ENCODE measurements at regions not wholly inside any gene's neighbourhood (a gene's known extent, or its start where the extent isn't known, plus 50 kb on each side); places are given as distances from the start of the nearest gene placed in this dataset.
"Not testable (repeated sequence)": the region's sequence is repeated elsewhere in the genome, so short reads cannot be mapped to it uniquely, and the experiment has no call there.

DNA sequence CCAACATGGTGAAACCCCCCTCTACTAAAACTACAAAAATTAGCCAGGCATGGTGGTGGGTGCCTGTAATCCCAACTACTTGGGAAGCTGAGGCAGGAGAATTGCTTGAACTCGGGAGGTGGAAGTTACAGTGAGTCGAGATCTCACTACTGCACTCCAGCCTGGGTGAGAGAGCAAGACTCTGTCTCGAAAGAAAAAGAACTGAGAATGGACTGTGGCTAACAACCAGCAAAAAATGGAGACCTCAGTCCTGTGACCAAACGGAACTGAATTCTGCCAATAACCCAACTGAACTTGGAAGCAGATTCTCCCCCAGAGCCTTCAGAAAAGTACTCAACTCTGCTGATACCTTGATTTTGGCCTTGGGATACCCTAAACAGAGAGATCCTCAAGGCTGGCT is 604.5 kb downstream of the DOK5 start:
- no peak overlapping the region for H3K4me2 ChIP-seq (ENCODE audit: insufficient read depth, insufficient read length, low read length)
- no peaks in the 10 kb centered on the region for H3K79me1 ChIP-seq (ENCODE audit: insufficient read depth, low read depth, low read length, poor library complexity, severe bottlenecking)
- no CpG with 5 or more reads among the region's 4 CpGs for WGBS (ENCODE audit: extremely low coverage, insufficient read length, low lambda C conversion rate)

GRCh38 chr20:55074266-55074840 is 599.0 kb downstream of the DOK5 start:
- H4K91ac ChIP-seq (ENCODE audit: insufficient read length, low read depth, low read length); H2AK5ac ChIP-seq (ENCODE audit: insufficient read length, low read length); H3K9me3 Mint-ChIP-seq; H3K4me1 Mint-ChIP-seq; H3K56ac ChIP-seq (ENCODE audit: insufficient read length, low read depth, low read length); H3K27me3 ChIP-seq (ENCODE audit: insufficient read depth, low read length); H4K20me1 ChIP-seq (ENCODE audit: control insufficient read depth, insufficient read depth, insufficient read length); H3K4me3 Mint-ChIP-seq; H3K23ac ChIP-seq (ENCODE audit: insufficient read length, low read depth, low read length); H4K8ac ChIP-seq (replicated peaks; ENCODE audit: insufficient read length, low read depth, low read length); H3K14ac ChIP-seq (ENCODE audit: insufficient read depth, low read length); H3K36me3 Mint-ChIP-seq (ENCODE audit: insufficient read depth in 1 of 3, low read depth in 3 of 3); H3K9me3 ChIP-seq (ENCODE audit: control insufficient read depth, low read depth, low read length); DNase-seq; H3K79me1 ChIP-seq (ENCODE audit: insufficient read depth, low read depth, low read length, poor library complexity, severe bottlenecking); H2AFZ ChIP-seq (ENCODE audit: low read length); H3K23me2 ChIP-seq (ENCODE audit: insufficient read length, low read depth, low read length, poor library complexity, severe bottlenecking); H3K27me3 Mint-ChIP-seq (ENCODE audit: low read depth); H3K4ac ChIP-seq (ENCODE audit: low read depth, low read length); H2BK120ac ChIP-seq (ENCODE audit: low read depth, low read length, poor library complexity, severe bottlenecking); H2BK15ac ChIP-seq (ENCODE audit: low read depth, low read length); H3T11ph ChIP-seq (ENCODE audit: low read length); H3K9ac ChIP-seq (ENCODE audit: extremely low read depth, insufficient read length, low read length); H2BK5ac ChIP-seq (ENCODE audit: insufficient read length, low read length); H2BK12ac ChIP-seq (ENCODE audit: insufficient read length, low read depth, low read length); H3K27ac Mint-ChIP-seq; H3K4me1 ChIP-seq (ENCODE audit: insufficient read depth, low read length); H3K27ac ChIP-seq (ENCODE audit: insufficient read length, low read depth, low read length); H3K79me2 ChIP-seq (ENCODE audit: insufficient read depth, low read length); H2BK20ac ChIP-seq (ENCODE audit: low read depth, low read length, poor library complexity, severe bottlenecking); H4K5ac ChIP-seq (ENCODE audit: insufficient read length, low read depth, low read length); H3K4me2 ChIP-seq (ENCODE audit: insufficient read depth, insufficient read length, low read length); H3K18ac ChIP-seq (ENCODE audit: insufficient read length, low read depth, low read length): not testable (repeated sequence)
- WGBS (ENCODE audit: extremely low coverage, insufficient read length, low lambda C conversion rate): no CpG with 5 or more reads among the region's 19 CpGs

More for the DNA sequence above, 604.5 kb downstream of the DOK5 start:
- H3K27ac Mint-ChIP-seq: no peak overlapping the region
- TF ChIP-seq, protein P1, sequence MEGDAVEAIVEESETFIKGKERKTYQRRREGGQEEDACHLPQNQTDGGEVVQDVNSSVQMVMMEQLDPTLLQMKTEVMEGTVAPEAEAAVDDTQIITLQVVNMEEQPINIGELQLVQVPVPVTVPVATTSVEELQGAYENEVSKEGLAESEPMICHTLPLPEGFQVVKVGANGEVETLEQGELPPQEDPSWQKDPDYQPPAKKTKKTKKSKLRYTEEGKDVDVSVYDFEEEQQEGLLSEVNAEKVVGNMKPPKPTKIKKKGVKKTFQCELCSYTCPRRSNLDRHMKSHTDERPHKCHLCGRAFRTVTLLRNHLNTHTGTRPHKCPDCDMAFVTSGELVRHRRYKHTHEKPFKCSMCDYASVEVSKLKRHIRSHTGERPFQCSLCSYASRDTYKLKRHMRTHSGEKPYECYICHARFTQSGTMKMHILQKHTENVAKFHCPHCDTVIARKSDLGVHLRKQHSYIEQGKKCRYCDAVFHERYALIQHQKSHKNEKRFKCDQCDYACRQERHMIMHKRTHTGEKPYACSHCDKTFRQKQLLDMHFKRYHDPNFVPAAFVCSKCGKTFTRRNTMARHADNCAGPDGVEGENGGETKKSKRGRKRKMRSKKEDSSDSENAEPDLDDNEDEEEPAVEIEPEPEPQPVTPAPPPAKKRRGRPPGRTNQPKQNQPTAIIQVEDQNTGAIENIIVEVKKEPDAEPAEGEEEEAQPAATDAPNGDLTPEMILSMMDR (conservative IDR thresholded peaks at IDR 0.05): no peak
- no peaks in the 10 kb centered on the region for H3K4me1 ChIP-seq (ENCODE audit: insufficient read depth, low read length)
- H3K56ac ChIP-seq (ENCODE audit: insufficient read length, low read depth, low read length): no peak overlapping the region
- no peaks in the 10 kb centered on the region for H3K9me3 ChIP-seq (ENCODE audit: control insufficient read depth, low read depth, low read length)
- no peaks in the 10 kb centered on the region for H3K23me2 ChIP-seq (ENCODE audit: insufficient read length, low read depth, low read length, poor library complexity, severe bottlenecking)
- H2BK5ac ChIP-seq (ENCODE audit: insufficient read length, low read length): no peak overlapping the region
- no peak overlapping the region for H3K9ac ChIP-seq (ENCODE audit: extremely low read depth, insufficient read length, low read length)
- H3K18ac ChIP-seq (ENCODE audit: insufficient read length, low read depth, low read length): no peak overlapping the region
- no peaks in the 10 kb centered on the region for H3K27me3 Mint-ChIP-seq (ENCODE audit: low read depth)
- H4K91ac ChIP-seq (ENCODE audit: insufficient read length, low read depth, low read length): no peak overlapping the region
- no peaks in the 10 kb centered on the region for H3K4me1 Mint-ChIP-seq
- H2BK15ac ChIP-seq (ENCODE audit: low read depth, low read length): no peak overlapping the region
- H4K8ac ChIP-seq (replicated peaks; ENCODE audit: insufficient read length, low read depth, low read length): no peak overlapping the region
- no peaks in the 10 kb centered on the region; a peak in 1 of 7 replicates for H3K36me3 Mint-ChIP-seq (ENCODE audit: insufficient read depth in 1 of 3, low read depth in 3 of 3)
- no peaks in the 10 kb centered on the region for H4K20me1 ChIP-seq (ENCODE audit: control insufficient read depth, insufficient read depth, insufficient read length)
- no peak overlapping the region for H3K4me3 Mint-ChIP-seq
- H2BK12ac ChIP-seq (ENCODE audit: insufficient read length, low read depth, low read length): no peak overlapping the region
- no peak overlapping the region for H3K14ac ChIP-seq (ENCODE audit: insufficient read depth, low read length)
- H3K27ac ChIP-seq (ENCODE audit: insufficient read length, low read depth, low read length): no peak overlapping the region
- H2BK20ac ChIP-seq (ENCODE audit: low read depth, low read length, poor library complexity, severe bottlenecking): no peak overlapping the region
- no peak for DNase-seq
- H3K79me2 ChIP-seq (ENCODE audit: insufficient read depth, low read length): no peaks in the 10 kb centered on the region
- H2AFZ ChIP-seq (ENCODE audit: low read length): no peak overlapping the region
- no peak overlapping the region for H2BK120ac ChIP-seq (ENCODE audit: low read depth, low read length, poor library complexity, severe bottlenecking)
- H3K27me3 ChIP-seq (ENCODE audit: insufficient read depth, low read length): no peaks in the 10 kb centered on the region
- peaks cover 0 to 2% of the 10 kb centered on the region in 2 experiments; a peak in 1 of 5 replicates for H3K9me3 Mint-ChIP-seq
- no peak overlapping the region for H3K4ac ChIP-seq (ENCODE audit: low read depth, low read length)
- H4K5ac ChIP-seq (ENCODE audit: insufficient read length, low read depth, low read length): no peak overlapping the region
- no peak overlapping the region for H3T11ph ChIP-seq (ENCODE audit: low read length)
- H2AK5ac ChIP-seq (ENCODE audit: insufficient read length, low read length): no peak overlapping the region
- H3K23ac ChIP-seq (ENCODE audit: insufficient read length, low read depth, low read length): no peak overlapping the region

Measured in H9 (cell line).